ENCODE measurements at regions not wholly inside any gene's neighbourhood (a gene's known extent, or its start where the extent isn't known, plus 50 kb on each side); places are given as distances from the start of the nearest gene placed in this dataset.
"Not testable (repeated sequence)": the region's sequence is repeated elsewhere in the genome, so short reads cannot be mapped to it uniquely, and the experiment has no call there.

DNA sequence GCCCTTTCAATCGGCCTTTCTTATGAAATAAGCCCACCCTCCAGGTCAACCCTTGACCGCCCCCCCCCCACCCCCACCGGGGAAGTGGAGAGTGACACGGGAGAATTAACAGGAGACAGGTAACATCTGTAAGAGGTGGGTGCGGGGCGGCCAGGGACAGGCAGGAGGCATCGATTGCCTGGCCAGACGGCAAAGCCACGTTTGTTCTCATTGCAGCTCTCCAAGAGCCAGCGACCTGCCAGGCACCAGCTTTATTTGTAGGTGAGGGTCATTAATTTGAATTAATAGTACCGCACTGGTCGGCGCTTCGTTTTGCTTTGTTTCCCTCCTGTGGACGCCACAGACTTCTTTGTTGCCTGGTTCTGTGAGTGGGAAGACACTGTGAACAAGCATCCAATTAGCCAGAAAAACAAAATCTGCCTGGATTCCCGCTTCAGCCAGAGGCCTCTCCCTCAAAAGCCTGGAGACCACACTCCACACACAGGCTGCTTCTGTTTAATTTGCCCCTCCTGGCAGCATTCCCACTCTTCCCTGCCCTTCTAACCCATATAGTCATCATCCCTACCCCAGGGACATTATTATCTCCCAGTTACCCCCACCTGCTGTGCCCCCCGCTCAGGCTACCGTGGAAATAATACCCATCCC is 104.5 kb upstream of the OPCML start:
- no peaks in the 10 kb centered on the region for H3K27me3 ChIP-seq (ENCODE audit: control insufficient read depth, insufficient read depth, low read length)
- TF ChIP-seq, protein P1, sequence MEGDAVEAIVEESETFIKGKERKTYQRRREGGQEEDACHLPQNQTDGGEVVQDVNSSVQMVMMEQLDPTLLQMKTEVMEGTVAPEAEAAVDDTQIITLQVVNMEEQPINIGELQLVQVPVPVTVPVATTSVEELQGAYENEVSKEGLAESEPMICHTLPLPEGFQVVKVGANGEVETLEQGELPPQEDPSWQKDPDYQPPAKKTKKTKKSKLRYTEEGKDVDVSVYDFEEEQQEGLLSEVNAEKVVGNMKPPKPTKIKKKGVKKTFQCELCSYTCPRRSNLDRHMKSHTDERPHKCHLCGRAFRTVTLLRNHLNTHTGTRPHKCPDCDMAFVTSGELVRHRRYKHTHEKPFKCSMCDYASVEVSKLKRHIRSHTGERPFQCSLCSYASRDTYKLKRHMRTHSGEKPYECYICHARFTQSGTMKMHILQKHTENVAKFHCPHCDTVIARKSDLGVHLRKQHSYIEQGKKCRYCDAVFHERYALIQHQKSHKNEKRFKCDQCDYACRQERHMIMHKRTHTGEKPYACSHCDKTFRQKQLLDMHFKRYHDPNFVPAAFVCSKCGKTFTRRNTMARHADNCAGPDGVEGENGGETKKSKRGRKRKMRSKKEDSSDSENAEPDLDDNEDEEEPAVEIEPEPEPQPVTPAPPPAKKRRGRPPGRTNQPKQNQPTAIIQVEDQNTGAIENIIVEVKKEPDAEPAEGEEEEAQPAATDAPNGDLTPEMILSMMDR (IDR thresholded peaks at IDR 0.05), result no peak
- H3K9ac ChIP-seq, result no peak overlapping the region
- H3K9me3 ChIP-seq (ENCODE audit: control insufficient read depth, low read length), result no peaks in the 10 kb centered on the region
- no peaks in the 10 kb centered on the region for H3K36me3 ChIP-seq (ENCODE audit: control insufficient read depth, insufficient read depth, low read length)
- no peak overlapping the region for H3K27ac ChIP-seq
- no peak overlapping the region for H3K4me2 ChIP-seq (ENCODE audit: low read length)
- no peaks in the 10 kb centered on the region for H3K4me1 ChIP-seq
- no peak overlapping the region for H2AFZ ChIP-seq
- no peak overlapping the region for H3K4me3 ChIP-seq (ENCODE audit: low read depth, low read length)
- H3K79me2 ChIP-seq, result no peaks in the 10 kb centered on the region

DNA sequence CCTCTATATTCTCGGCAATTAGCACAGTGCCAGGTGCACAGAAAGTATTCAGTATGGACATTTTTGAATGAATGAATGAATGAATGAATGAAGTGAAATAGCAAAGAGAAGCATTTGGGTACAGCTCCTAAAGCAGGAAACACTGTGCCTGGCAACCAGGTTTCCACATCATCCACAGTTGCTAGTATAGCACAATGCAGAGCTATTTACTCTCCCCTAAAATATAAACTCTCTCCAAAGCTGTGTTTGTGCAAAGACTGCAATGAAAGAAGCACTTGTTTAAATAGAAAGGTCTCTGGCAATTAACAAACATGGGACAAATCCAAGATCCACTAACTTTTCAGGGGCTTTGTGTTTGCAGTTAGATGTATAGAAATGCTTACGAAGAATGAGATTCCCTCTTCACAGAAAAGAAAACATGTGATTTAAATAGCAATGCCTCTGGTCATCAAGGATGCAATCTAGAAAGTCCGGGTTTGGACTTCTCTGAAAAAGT is 103.0 kb upstream of the OPCML start:
- Histone ChIP-seq H3K79me2 (no peaks in the 10 kb centered on the region), H3K4me2 (ENCODE audit: low read length) (no peak overlapping the region), H2AFZ (no peak overlapping the region), H3K9me3 (ENCODE audit: control insufficient read depth, low read length) (no peaks in the 10 kb centered on the region), H3K36me3 (ENCODE audit: control insufficient read depth, insufficient read depth, low read length) (no peaks in the 10 kb centered on the region), H3K27ac (no peak overlapping the region), H3K4me3 (ENCODE audit: low read depth, low read length) (no peak overlapping the region), H3K9ac (no peak overlapping the region), H3K27me3 (ENCODE audit: control insufficient read depth, insufficient read depth, low read length) (no peaks in the 10 kb centered on the region), H3K4me1 (no peaks in the 10 kb centered on the region)
- TF ChIP-seq, protein P1 (IDR thresholded peaks at IDR 0.05), result no peak

DNA sequence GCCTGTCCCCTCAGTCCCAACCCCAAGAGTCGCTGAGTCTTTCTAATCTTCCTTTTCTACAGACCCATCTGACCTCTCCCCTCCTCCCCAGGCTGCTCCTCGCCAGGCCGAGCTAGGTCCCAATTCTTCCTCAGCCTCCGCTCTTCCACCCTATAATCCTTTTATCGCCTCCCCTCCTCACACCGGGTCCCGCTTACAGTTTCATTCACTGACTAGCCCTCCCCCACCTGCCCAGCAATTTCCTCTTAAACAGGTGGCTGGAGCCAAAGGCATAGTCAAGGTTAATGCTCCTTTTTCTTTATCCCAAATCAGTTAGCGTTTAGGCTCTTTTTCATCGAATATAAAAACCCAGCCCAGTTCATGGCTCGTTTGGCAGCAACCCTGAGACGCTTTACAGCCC is 96.1 kb upstream of the OPCML start:
- not testable (repeated sequence) for H2AFZ ChIP-seq; H3K79me2 ChIP-seq; H3K36me3 ChIP-seq (ENCODE audit: control insufficient read depth, insufficient read depth, low read length); H3K27ac ChIP-seq; H3K9ac ChIP-seq; H3K4me2 ChIP-seq (ENCODE audit: low read length); H3K4me1 ChIP-seq; H3K27me3 ChIP-seq (ENCODE audit: control insufficient read depth, insufficient read depth, low read length); H3K9me3 ChIP-seq (ENCODE audit: control insufficient read depth, low read length); H3K4me3 ChIP-seq (ENCODE audit: low read depth, low read length)

DNA sequence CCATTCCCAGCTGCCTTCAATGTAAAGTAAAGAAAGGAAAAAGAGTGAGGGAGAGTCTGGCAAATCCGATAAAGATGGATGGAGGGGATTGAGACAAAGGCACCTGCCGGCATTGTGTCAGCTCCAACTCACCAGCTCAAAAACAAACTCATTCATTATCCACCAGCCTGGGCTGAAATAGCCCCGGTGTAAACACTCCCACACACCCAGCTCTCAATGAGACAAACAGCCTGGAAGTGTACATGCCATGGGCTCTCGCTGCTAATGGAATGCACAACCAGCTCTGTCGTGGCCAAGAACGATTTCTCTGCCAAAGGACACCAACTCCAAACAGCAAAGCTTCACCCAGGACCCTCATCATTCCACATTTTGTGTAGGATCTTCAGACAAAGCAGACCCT is 89.3 kb upstream of the OPCML start:
- Histone ChIP-seq H3K4me2 (ENCODE audit: low read length) (no peak overlapping the region), H3K9ac (no peak overlapping the region), H3K79me2 (no peaks in the 10 kb centered on the region), H2AFZ (no peak overlapping the region), H3K27ac (no peak overlapping the region), H3K4me3 (ENCODE audit: low read depth, low read length) (no peak overlapping the region), H3K36me3 (ENCODE audit: control insufficient read depth, insufficient read depth, low read length) (no peaks in the 10 kb centered on the region), H3K9me3 (ENCODE audit: control insufficient read depth, low read length) (no peaks in the 10 kb centered on the region), H3K4me1 (no peaks in the 10 kb centered on the region), H3K27me3 (ENCODE audit: control insufficient read depth, insufficient read depth, low read length) (no peaks in the 10 kb centered on the region)
- TF ChIP-seq, protein P1 (IDR thresholded peaks at IDR 0.05), result no peak

DNA sequence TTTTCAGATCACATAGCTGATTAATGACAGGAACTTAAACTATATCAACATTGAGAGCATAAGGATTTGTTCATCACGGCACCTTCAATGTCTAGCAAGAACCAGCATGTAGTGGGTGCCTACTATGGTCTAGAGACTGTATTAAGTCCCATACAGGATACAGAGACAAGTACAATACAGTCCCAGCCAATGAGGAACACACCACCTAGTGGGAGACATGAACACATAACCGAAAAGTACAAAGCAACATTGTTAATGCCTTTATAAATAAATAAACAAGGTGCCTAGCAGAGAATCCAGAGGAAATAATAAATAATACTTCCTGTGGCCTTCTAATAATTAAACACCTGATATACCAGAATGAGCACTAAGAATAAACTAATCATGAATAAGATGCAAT is 87.7 kb upstream of the OPCML start:
- Histone ChIP-seq H3K4me3 (ENCODE audit: low read depth, low read length) (no peak overlapping the region), H3K9me3 (ENCODE audit: control insufficient read depth, low read length) (no peaks in the 10 kb centered on the region), H3K4me1 (no peaks in the 10 kb centered on the region), H3K36me3 (ENCODE audit: control insufficient read depth, insufficient read depth, low read length) (no peaks in the 10 kb centered on the region), H3K79me2 (no peaks in the 10 kb centered on the region), H3K27me3 (ENCODE audit: control insufficient read depth, insufficient read depth, low read length) (no peaks in the 10 kb centered on the region), H3K9ac (no peak overlapping the region), H2AFZ (no peak overlapping the region), H3K27ac (no peak overlapping the region), H3K4me2 (ENCODE audit: low read length) (no peak overlapping the region)
- TF ChIP-seq, protein P1 (IDR thresholded peaks at IDR 0.05), result no peak

Measured in parathyroid adenoma (tissue), 2 donors.